GM12892 (cell line): ENCODE measurements at regions not wholly inside any gene's neighbourhood (a gene's known extent, or its start where the extent isn't known, plus 50 kb on each side); places are given as distances from the start of the nearest gene placed in this dataset.

Source experiments
- POLR2A ChIP-seq: IDR thresholded peaks from 2 replicates; pipeline ENCODE4 v1.6.1; 2011; ENCODE audit warnings: low read depth, low read length, control low read depth
- POLR2AphosphoS5 ChIP-seq: IDR thresholded peaks from 2 replicates; pipeline ENCODE4 v1.6.1; 2011; ENCODE audit warnings: low read depth, low read length, control low read depth
- TAF1 ChIP-seq: IDR thresholded peaks from 2 replicates; pipeline ENCODE4 v1.6.1; 2011; ENCODE audit warnings: low read depth, mild to moderate bottlenecking, control low read depth, low read length, borderline replicate concordance

DNA sequence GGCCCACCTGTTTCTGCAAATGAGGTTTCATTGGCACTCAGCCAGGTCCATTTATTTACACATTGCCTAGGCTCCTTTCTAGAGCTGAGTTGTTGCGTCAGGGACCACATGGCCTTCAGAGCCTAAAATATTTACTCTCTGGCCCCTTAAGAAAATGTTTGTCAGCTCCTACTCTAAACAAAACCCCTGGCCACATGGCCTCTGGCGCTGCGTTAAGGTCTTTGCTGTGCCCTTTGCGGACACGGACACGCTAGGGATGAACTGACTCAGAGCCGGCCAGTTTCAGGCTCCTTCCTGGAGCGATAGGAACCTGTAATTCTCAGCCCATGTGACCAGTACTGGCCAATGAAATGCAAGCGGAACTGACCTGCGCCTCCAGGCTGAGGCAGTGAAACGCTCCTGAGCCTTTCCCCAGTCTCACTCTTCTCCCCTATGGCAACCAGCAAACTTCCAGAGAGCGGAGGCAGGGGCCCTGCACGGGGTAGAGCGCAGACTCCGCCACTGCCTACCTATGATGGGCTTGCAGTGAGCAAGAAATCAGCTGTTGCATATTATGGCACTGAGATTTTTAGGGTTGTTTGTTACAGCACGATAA is 160.3 kb downstream of the ETS2 start:
- TF ChIP-seq POLR2A, result no peak
- TF ChIP-seq POLR2AphosphoS5, result no peak
- TF ChIP-seq TAF1, result no peak
